Caki2 (cell line): ENCODE measurements at regions not wholly inside any gene's neighbourhood (a gene's known extent, or its start where the extent isn't known, plus 50 kb on each side); places are given as distances from the start of the nearest gene placed in this dataset.
"Not testable (repeated sequence)": the region's sequence is repeated elsewhere in the genome, so short reads cannot be mapped to it uniquely, and the experiment has no call there.

ENCODE experiments used
- DNase-seq: peaks from one replicate; pipeline ENCODE4 v3.0.0-alpha.2; 2015; ENCODE audit warnings: low read depth
- in situ Hi-C: cut with HindIII; loops from 2 replicates; pipeline ENCODE4 v1.10.0; 2016; ENCODE audit warnings: low sequenced_read_pairs, low pct_unique_long_range_greater_than_20kb, mixed read lengths

DNA sequence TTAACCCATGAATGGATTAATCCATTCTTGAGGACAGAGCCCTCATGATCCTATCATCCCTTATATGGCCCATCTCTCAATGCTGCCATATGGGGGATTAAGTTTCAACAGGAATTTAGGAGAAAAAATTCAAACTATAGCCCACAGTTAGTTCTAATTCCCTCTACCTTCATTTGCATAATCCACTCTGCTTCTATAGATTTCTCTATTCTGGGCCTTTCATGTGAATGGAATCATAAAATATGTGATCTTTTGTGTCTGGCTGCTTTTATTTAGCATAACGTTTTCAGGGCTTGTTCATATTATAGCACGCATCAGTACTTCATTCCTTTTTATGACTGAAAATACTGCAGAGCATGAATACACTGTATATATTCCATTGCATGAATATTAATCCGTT is 55.4 kb downstream of the CTSL start:
- in situ Hi-C loops = no loop called here
- DNase-seq = no peak

DNA sequence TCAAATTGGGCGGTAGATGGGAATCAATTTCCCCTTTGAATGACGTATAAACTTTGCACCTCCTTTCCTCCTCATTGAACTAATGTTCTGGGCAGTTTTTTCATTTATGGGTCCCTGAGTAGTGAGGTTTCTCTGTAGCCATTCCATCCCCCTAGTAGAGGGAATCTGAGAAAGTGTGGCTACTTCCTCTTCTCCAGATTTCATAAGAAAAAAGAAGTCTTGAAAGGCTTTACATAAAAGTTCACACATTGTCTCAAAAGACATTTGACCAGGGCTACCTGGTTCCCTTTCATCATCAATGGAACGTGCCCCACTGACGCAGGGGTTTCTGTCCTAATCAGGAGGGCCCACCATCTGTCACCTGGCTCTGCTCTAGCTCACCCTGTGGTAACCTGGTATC is 57.3 kb downstream of the CTSL start:
- DNase-seq = no peak
- in situ Hi-C loops = no loop called here

DNA sequence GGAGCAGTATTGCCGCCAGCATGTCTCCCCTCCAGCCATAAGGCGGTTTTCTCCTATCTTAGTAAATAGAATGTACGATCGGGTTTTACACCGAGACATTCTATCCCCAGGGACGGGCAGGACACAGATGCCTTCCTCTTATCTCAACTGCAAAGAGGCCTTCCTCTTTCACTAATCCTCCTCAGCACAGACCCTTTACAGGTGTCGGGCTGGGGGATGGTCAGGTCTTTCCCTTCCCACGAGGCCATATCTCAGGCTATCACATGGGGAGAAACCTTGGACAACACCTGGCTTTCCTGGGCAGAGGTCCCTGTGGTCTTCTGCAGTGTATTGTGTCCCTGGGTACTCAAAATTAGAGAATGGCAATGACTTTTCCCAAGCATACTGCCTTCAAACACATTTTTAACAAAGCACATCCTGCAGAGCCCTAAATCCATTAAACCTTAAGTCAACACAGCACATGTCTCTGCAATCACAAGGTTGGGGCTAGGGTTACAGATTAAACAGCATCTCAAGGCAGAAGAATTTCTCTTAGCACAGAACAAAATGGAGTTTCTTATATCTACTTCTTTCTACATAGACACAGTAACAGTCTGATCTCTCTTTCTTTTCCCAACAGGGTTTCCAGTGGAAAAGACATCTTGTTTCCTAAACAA is 59.5 kb downstream of the CTSL start:
- DNase-seq, in situ Hi-C loops: not testable (repeated sequence)

DNA sequence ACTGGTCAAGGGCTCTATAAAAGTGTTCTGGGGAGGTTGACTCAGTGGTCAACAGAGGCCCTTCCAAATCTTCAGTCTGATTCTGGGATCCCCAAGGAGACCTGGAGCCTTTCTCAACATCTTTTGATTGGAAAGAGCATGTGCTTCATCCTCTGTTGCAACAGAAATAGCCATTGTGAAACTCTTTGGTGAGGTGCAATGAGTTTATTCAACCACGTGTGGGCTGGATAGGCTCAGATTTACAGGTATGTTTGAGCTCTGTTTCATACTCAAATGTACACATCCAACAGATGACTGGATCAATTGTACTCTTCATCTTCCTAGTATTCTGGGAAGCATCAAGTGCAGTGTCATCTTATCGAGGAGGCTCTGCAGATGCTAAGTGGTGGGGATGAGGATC is 60.5 kb downstream of the CTSL start:
- no peak for DNase-seq
- in situ Hi-C loops = no loop called here

DNA sequence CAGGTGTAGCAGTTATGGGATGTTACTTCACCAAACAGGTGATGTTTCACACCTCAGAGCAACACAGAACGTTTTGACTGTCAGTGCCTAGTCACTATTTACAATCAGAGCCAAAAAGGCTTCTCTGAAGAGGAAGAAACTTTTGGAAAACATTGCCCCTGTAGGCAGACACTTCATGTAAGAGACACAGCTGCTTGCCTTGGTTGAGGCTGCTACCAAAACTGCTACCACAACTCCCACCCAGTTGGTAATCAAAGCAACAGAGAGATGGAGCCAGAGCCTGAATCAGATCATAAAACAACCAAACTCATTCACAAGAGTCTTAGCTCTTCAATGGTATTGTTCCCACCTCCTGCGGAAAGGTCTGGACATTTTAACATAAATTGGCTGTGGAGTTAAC is 61.0 kb downstream of the CTSL start:
- in situ Hi-C loops = no loop called here
- no peak for DNase-seq

DNA sequence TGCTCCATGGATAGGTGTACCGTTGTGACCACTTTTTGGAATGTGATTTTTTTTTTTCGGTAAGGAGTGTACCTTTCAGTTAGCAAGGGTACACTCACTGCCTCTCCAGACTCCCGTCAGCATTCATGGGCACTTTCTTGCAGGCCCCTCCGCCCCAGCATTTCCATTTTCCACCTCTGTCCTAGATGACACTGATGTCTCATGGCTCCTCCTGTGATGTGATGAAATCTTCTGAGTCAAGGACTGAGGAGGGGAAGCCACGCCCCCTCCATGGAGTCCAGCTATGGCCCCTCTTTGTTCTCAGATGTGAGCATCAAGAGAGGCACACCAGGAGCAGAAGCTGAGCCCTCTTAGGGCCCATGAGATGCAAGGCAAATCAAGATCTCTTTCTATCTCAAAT is 61.8 kb downstream of the CTSL start:
- in situ Hi-C loops = no loop called here
- DNase-seq = no peak

DNA sequence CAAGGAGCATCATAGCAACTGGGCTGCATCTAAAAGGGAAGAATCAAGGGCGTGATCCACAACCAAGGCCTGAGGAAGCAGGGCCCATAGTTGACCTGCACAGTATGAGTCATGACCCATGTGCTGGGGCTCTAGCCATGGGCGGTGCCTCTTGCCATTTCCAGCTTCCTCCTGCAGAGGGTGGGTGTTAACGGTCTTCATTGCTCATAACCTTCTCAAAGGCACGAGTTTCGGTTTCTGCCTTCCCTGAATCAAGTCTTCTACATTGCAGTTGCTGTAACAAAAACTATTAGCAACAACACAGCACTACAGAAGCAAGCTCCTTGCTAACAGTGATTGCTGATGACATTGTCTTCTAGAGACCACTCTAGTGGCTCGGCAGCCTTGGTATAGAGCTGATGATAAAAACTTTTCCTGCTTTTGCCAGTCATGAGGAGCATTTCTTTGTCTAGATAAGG is 66.9 kb downstream of the CTSL start:
- DNase-seq = peak; percentile 85
- in situ Hi-C loops = no loop called here

DNA sequence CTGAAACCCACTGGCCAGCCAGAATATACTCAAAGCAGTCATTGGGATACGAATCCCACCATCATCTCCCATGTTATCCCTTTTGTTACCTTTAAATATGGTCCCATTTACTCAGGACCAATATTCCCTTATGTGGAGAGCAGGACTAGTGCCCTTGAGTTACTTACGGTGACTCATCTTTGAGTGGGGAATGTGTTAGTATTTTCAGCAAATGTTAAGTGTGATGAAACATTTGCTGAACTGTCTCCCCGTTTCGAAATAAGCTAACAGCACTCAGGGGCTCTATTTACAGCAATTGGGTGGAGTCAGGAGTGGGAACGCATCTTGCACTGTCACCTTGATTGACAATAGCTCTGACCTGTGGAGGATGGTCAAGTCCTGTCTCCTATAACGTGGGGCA is 67.4 kb downstream of the CTSL start:
- in situ Hi-C loops = no loop called here
- DNase-seq = peak; percentile 61

DNA sequence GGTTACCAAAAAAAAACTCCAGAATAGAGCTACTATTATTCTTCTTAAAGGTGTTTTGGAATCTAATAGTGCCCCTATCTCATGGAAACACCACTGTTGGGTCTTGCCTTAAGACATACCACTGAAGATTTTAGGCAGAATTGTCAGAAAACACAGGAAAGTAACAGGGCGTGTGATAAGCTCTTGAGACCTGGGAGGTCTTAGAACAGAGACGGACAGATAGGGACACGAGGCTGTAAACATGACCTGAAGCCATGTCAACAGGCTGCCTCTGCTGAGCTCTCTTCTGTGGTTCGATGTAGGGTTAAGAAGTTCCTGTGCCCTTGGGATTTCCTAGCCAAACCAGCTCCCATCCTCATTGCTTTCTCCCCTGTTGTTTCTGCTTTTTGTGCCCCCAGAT is 69.3 kb downstream of the CTSL start:
- no peak for DNase-seq
- in situ Hi-C loops = no loop called here

DNA sequence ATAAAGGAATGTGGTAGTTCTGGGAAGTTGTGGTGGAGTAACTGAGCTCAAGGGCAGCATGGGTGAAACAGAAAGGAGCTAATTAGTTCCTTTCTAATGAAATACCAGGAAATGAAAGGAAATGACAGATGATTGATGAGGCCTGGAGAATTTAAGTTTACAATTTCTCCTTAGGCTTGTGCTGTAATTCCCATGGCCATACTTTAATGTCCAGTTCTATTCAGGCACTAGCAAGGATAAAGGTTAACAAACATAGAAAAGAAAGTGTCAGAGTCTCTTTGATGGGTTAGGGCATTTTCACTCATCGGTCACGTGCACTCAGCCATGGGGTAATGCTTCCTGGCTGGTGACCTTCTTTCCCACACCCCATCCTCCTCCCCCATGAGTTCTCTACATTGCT is 70.3 kb downstream of the CTSL start:
- DNase-seq = peak; percentile 2
- in situ Hi-C loops = no loop called here

DNA sequence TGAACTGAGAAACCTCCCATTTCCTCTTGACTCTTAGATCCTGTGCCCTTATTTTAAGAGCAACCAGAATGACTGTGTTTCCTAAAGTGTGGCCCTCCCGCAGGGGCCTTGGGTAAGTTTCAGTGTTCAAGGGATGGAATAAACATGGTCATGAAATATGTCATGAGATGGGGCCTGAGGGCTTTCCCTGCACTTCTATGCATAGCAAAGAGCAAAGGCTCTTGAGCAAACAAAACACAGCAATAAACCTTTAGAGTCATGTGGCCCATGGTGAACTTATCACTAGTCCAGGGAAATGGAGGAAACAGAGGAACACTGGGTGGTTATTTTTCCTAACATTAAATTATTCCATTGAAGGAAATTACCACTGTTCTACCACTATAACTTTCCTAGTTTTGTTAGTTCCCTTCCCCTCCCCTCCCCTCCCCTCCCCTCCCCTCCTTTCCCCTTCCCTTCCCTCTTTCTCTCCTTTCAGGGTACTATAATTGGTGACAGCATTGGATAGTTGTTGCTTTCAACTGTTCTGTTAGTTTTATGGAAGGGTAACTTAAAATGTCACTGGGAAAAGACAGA is 72.4 kb downstream of the CTSL start:
- DNase-seq = no peak
- in situ Hi-C loops = no loop called here

DNA sequence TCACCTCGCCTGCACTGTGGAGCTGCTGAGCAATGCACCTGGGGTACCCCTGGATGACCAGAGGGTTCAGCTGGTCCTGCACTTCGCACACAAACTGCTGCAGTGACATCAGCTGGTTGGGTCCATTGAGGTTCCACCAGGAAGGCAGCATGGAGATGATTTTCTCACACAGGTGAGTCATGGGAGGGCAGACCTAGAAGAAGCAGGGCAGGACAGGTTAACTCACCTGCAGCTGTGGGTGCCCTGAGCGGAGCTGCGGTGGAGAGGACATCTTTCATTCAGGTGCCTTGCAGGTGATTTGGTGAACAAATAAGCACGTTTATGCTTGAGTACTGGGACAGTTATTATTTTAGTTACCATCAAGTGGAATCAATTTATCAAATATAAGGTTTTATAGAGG is 73.6 kb downstream of the CTSL start:
- in situ Hi-C loops = no loop called here
- no peak for DNase-seq

DNA sequence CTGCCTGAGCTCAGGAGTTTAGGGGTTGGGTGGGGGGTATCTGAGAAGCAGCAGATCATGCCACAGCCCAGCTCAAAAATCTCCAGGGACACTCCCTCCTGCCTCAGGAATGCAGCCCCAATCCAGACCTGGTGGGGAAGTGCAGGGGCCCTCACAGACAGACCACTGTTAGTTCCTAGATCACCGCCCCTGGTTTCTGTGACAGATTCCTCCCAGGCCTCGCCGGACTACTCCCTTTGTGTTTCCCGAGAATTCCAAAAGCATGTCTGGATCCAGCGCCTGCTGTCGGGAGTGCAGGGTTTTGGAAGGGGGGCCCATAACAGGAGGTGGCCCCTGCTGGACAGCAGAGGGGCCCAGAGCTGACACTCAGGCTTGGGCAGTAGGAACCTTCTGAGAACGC is 74.5 kb downstream of the CTSL start:
- no peak for DNase-seq
- in situ Hi-C loops = no loop called here

DNA sequence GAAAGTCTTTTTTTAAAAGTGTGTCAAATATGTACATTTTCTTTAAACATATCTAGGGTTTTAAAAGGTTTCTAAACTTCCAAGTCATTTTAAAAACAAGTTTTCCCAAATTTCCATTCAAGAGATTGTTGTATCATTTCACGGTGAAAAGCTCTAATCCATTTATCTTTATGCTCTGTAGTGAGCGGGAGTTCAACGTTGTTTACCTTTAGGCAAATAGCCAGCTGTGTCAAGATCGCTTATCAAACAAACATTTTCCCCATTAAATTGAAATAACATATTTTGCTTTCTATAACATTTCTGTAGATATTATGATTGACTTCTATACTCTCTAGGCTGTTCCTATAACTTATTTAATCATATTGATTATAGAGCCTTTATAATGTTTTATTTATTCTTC is 75.1 kb downstream of the CTSL start:
- in situ Hi-C loops = no loop called here
- no peak for DNase-seq

DNA sequence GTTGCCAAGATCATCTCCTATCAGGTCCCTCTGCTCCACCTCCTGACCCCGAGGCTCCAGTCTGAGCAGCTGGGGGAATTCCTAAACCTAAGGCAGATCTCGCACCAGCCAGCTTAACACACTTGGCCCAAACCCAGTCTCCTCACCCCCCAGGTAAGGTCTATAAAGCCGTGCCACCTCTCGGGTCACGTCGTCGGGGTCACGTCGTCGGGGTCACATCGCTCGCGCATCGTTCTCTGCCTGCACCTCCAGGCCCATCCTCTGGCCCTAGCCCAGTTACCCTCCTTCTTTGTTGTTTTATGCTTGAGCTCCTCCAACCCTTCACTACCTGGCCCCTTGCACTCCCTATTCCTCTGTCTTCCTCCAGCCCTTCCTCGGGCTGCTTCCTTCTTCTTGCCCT is 77.2 kb downstream of the CTSL start:
- in situ Hi-C loops = no loop called here
- no peak for DNase-seq

DNA sequence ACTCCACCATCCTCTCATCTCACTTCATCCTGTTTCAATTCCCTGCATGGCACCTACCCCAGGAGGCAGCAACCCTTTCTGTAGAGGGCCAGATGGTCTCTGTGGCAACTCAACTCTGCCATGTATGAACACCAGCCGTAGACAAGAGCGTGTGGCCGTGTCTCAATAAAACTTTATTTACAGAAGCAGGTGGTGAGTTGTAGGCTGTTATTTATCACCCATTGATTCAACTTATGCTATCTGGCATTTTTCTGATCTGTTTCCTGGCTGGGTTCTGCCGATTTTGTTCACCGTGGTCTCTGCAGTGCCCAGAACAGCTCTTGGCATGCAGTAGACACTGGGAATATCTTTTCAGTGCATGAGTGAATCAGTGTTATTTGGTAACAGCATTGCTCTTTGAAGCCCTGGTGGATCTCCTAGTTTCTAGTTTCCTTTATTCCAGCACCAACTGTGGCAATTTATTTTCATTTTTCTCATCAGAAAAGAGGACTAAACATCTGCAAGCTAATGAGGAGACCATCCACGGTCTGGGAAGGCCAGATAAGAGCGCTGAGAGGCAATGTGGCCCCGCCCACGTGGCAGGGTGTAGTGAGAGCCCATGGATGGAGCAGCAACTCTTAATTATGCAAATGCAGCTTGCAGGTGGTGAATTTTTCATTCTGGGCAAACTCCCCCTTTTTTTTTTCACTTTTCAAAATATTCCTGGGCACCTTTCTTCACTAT is 77.9 kb downstream of the CTSL start:
- in situ Hi-C loops = no loop called here

DNA sequence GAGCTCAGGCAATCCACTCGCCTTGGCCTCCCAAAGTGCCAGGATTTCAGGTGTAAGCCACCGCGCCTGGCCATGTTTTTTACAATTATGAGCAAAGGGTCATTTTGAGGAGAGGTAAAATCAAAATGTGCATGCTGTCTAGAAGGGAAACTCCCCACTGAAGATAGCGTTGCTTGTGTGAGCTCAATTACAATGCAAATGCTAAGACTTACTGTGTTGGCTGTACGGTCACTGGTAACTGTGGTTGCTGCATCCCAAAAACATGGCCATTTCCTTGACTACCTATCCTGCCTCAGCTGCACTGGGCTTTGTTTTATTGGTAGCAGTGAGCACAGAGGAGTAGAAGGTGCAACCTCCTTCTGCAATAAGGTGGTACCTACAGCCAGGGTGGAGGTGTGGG is 77.4 kb upstream of the SPATA31E1 start:
- DNase-seq = no peak
- in situ Hi-C loops = no loop called here

More for the DNA sequence above, 77.9 kb downstream of the CTSL start:
- DNase-seq = no peak

DNA sequence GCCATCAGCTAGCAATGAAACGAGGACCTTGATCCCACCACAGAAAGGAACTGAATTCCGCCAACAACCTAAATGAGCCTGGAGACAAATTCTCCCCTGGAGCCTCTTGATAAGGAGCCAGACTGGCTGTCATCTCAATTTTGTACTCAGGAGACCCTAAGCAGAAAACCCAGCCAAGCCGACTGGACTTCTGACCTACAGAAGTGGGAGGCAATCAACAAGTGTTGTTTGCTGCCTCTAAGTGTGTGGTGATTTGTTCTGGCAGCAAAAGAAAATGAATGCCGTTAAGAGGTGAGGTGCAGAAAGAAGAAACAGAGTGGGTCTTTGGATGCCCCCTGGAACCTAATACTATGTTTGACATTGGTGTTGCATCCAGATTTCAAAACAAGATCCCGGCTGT is 72.7 kb upstream of the SPATA31E1 start:
- in situ Hi-C loops = no loop called here
- no peak for DNase-seq

DNA sequence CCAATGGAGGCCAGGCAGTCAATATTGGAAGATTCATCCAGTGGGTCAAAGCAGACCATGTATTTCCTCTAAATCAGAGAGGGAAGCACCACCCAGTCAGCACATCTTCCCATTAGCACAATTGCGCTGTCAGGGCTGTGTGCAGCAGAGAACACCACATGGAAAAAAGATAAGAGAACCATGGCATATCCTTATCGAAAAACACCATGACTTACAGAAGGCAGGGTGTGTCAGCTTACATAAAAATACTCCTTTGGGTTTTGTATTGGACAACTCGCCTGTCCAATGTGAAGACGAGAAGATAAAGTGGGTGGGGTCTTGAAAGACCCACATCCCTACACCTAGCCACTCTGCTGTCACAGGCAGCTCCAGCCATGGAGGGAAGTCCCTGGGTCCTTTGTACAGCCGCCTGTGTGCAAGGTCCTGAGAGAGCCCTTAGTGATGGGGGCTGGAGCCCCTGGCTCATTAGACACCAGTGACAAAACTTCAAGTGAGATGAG is 71.9 kb upstream of the SPATA31E1 start:
- no peak for DNase-seq
- in situ Hi-C loops = no loop called here
